ENCODE measurements at regions not wholly inside any gene's neighbourhood (a gene's known extent, or its start where the extent isn't known, plus 50 kb on each side); places are given as distances from the start of the nearest gene placed in this dataset.

DNA sequence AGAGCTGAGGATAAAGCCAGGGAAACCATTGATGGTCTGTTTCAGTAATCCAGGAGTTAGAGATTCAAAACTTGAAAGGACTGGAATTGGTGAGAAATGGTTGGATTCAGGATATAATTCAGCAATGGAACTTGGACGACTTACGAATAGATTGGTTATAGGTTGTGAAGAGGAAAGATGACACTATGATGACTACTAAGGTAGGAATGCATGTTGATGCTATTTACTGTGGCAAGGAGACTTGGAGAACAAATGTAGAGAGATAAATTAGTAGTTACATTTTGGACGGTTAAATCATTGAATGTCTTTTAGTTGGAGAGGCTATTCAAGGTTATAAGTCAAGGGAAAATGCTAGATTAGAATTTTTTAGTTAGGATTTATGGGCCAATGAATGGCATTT is 365.4 kb upstream of the TECRL start:
- Mint-ChIP-seq H3K27me3 (no peaks in the 10 kb centered on the region), H3K4me3 (no peak overlapping the region), H3K27ac (no peak overlapping the region), H3K9me3 (ENCODE audit: insufficient read depth) (no peaks in the 10 kb centered on the region), H3K4me1 (no peaks in the 10 kb centered on the region)
- POLR2A ChIA-PET: no interaction called here
- Histone ChIP-seq H3K4me2 (replicated peaks; ENCODE audit: low read depth, low read length, poor library complexity, severe bottlenecking) (no peak overlapping the region), H3K9ac (ENCODE audit: low read length) (no peak overlapping the region), H3K79me2 (ENCODE audit: control insufficient read depth, insufficient read depth, low read length) (no peaks in the 10 kb centered on the region), H3K4me1 (ENCODE audit: control insufficient read depth in 2 of 2, insufficient read depth in 2 of 2, low read length in 2 of 2) (no peaks in the 10 kb centered on the region), H3K36me3 (replicated peaks in 1 of 2; ENCODE audit: control extremely low read depth in 1 of 2, control insufficient read depth in 1 of 2, extremely low read depth in 1 of 2, insufficient read depth in 2 of 2, low read length in 1 of 2) (no peaks in the 10 kb centered on the region), H3K9me3 (ENCODE audit: control extremely low read depth in 1 of 3, control insufficient read depth in 2 of 3, insufficient read depth in 1 of 3, low read length in 2 of 3) (no peaks in the 10 kb centered on the region), H2AFZ (ENCODE audit: insufficient read depth, low read depth, low read length, poor library complexity, severe bottlenecking) (no peak overlapping the region), H3K4me3 (ENCODE audit: control extremely low read depth in 1 of 5, extremely low read depth in 1 of 5, insufficient read depth in 1 of 5, low read depth in 2 of 5, low read length in 4 of 5) (no peak overlapping the region), H3K27me3 (replicated peaks in 1 of 4; ENCODE audit: control extremely low read depth in 1 of 4, control insufficient read depth in 3 of 4, insufficient read depth in 4 of 4, low read length in 3 of 4) (no peaks in the 10 kb centered on the region), H4K20me1 (ENCODE audit: control insufficient read depth, insufficient read depth, low read length, poor library complexity, severe bottlenecking) (no peaks in the 10 kb centered on the region), H3K27ac (ENCODE audit: low read length in 2 of 2) (no peak overlapping the region)
- DNase-seq: no peak
- TF ChIP-seq EZH2 (IDR thresholded peaks at IDR 0.05; ENCODE audit: borderline replicate concordance, insufficient read depth, low read depth, low read length, poor library complexity, severe bottlenecking): no peak
- TF ChIP-seq, protein P1, sequence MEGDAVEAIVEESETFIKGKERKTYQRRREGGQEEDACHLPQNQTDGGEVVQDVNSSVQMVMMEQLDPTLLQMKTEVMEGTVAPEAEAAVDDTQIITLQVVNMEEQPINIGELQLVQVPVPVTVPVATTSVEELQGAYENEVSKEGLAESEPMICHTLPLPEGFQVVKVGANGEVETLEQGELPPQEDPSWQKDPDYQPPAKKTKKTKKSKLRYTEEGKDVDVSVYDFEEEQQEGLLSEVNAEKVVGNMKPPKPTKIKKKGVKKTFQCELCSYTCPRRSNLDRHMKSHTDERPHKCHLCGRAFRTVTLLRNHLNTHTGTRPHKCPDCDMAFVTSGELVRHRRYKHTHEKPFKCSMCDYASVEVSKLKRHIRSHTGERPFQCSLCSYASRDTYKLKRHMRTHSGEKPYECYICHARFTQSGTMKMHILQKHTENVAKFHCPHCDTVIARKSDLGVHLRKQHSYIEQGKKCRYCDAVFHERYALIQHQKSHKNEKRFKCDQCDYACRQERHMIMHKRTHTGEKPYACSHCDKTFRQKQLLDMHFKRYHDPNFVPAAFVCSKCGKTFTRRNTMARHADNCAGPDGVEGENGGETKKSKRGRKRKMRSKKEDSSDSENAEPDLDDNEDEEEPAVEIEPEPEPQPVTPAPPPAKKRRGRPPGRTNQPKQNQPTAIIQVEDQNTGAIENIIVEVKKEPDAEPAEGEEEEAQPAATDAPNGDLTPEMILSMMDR (IDR thresholded peaks at IDR 0.05): no peak
- ATAC-seq (ENCODE audit: low read depth): no peak
- CTCF ChIA-PET: no interaction called here
- intact Hi-C loops (cut with micrococcal nuclease): no loop called here
- WGBS (ENCODE audit: insufficient coverage): 87% methylated on average over 3 of the region's 3 CpGs

DNA sequence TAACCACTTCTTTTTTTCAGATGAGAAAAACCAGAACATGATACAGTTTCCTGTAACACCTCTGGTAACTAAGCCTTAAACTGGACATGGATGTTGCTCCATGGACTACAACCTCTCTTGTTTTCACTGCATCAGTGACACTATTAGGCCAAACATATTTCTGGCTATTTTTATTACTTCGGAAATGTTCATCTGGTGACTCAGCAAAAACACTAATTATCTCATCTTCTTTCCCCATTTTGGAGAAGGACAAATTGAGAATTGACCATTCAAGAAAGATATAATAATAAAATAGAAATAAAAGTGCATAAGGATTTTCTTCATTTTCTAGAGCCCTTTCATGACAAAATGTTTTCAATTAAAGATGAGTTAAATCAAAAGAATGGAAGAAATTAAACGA is 361.9 kb upstream of the TECRL start:
- DNase-seq (no peak), ATAC-seq (ENCODE audit: low read depth) (no peak)
- Histone ChIP-seq H3K4me2 (replicated peaks; ENCODE audit: low read depth, low read length, poor library complexity, severe bottlenecking) (no peak overlapping the region), H3K79me2 (ENCODE audit: control insufficient read depth, insufficient read depth, low read length) (no peaks in the 10 kb centered on the region), H3K9me3 (ENCODE audit: control extremely low read depth in 1 of 3, control insufficient read depth in 2 of 3, insufficient read depth in 1 of 3, low read length in 2 of 3) (no peaks in the 10 kb centered on the region), H3K36me3 (replicated peaks in 1 of 2; ENCODE audit: control extremely low read depth in 1 of 2, control insufficient read depth in 1 of 2, extremely low read depth in 1 of 2, insufficient read depth in 2 of 2, low read length in 1 of 2) (no peaks in the 10 kb centered on the region), H4K20me1 (ENCODE audit: control insufficient read depth, insufficient read depth, low read length, poor library complexity, severe bottlenecking) (no peaks in the 10 kb centered on the region), H3K9ac (ENCODE audit: low read length) (no peak overlapping the region), H3K27me3 (replicated peaks in 1 of 4; ENCODE audit: control extremely low read depth in 1 of 4, control insufficient read depth in 3 of 4, insufficient read depth in 4 of 4, low read length in 3 of 4) (no peaks in the 10 kb centered on the region), H3K27ac (ENCODE audit: low read length in 2 of 2) (no peak overlapping the region), H2AFZ (ENCODE audit: insufficient read depth, low read depth, low read length, poor library complexity, severe bottlenecking) (no peak overlapping the region), H3K4me3 (ENCODE audit: control extremely low read depth in 1 of 5, extremely low read depth in 1 of 5, insufficient read depth in 1 of 5, low read depth in 2 of 5, low read length in 4 of 5) (no peak overlapping the region), H3K4me1 (ENCODE audit: control insufficient read depth in 2 of 2, insufficient read depth in 2 of 2, low read length in 2 of 2) (no peaks in the 10 kb centered on the region)
- Mint-ChIP-seq H3K4me1 (no peaks in the 10 kb centered on the region), H3K9me3 (ENCODE audit: insufficient read depth) (peaks cover 4% of the 10 kb centered on the region), H3K27ac (no peak overlapping the region), H3K27me3 (no peaks in the 10 kb centered on the region), H3K4me3 (no peak overlapping the region)
- TF ChIP-seq, protein P1 (IDR thresholded peaks at IDR 0.05): no peak
- TF ChIP-seq EZH2 (IDR thresholded peaks at IDR 0.05; ENCODE audit: borderline replicate concordance, insufficient read depth, low read depth, low read length, poor library complexity, severe bottlenecking): no peak
- WGBS (ENCODE audit: insufficient coverage): no CpG with 5 or more reads among the region's 2 CpGs
- intact Hi-C loops (cut with micrococcal nuclease): no loop called here
- CTCF ChIA-PET: no interaction called here
- POLR2A ChIA-PET: no interaction called here

Measured in B cell (primary cell).